ENCODE measurements at regions not wholly inside any gene's neighbourhood (a gene's known extent, or its start where the extent isn't known, plus 50 kb on each side); places are given as distances from the start of the nearest gene placed in this dataset.

GRCh38 chr4:116015549-116015948 is 902.1 kb upstream of the NDST4 start:
- H3K9me3 ChIP-seq: peaks cover 5 to 45% of the 10 kb centered on the region in 2 donors
- H3K4me3 ChIP-seq: no peak overlapping the region

GRCh38 chr4:116015062-116015461 is 901.6 kb upstream of the NDST4 start:
- no peak overlapping the region for H3K4me3 ChIP-seq
- no peaks in the 10 kb centered on the region for H3K4me1 ChIP-seq
- no peaks in the 10 kb centered on the region for H3K36me3 ChIP-seq
- no peaks in the 10 kb centered on the region for H3K27me3 ChIP-seq
- TF ChIP-seq, protein P1, sequence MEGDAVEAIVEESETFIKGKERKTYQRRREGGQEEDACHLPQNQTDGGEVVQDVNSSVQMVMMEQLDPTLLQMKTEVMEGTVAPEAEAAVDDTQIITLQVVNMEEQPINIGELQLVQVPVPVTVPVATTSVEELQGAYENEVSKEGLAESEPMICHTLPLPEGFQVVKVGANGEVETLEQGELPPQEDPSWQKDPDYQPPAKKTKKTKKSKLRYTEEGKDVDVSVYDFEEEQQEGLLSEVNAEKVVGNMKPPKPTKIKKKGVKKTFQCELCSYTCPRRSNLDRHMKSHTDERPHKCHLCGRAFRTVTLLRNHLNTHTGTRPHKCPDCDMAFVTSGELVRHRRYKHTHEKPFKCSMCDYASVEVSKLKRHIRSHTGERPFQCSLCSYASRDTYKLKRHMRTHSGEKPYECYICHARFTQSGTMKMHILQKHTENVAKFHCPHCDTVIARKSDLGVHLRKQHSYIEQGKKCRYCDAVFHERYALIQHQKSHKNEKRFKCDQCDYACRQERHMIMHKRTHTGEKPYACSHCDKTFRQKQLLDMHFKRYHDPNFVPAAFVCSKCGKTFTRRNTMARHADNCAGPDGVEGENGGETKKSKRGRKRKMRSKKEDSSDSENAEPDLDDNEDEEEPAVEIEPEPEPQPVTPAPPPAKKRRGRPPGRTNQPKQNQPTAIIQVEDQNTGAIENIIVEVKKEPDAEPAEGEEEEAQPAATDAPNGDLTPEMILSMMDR (IDR thresholded peaks at IDR 0.05): no peak
- DNase-seq (ENCODE audit: low spot score): no peak
- no peak overlapping the region for H3K27ac ChIP-seq
- peaks cover 5 to 41% of the 10 kb centered on the region in 2 donors for H3K9me3 ChIP-seq

More at GRCh38 chr4:116015549-116015948, 902.1 kb upstream of the NDST4 start:
- Histone ChIP-seq H3K27ac (no peak overlapping the region), H3K27me3 (no peaks in the 10 kb centered on the region), H3K4me1 (no peaks in the 10 kb centered on the region), H3K36me3 (no peaks in the 10 kb centered on the region)
- DNase-seq (ENCODE audit: low spot score): no peak
- TF ChIP-seq, protein P1 (IDR thresholded peaks at IDR 0.05): no peak

- peaks cover 4 to 17% of the 10 kb centered on the region in 2 donors for H3K9me3 ChIP-seq
- TF ChIP-seq, protein P1 (IDR thresholded peaks at IDR 0.05): no peak
- H3K4me3 ChIP-seq: no peak overlapping the region
- no peak for DNase-seq (ENCODE audit: low spot score)
- H3K27me3 ChIP-seq: no peaks in the 10 kb centered on the region
- H3K27ac ChIP-seq: no peak overlapping the region
- no peaks in the 10 kb centered on the region for H3K36me3 ChIP-seq
- no peaks in the 10 kb centered on the region for H3K4me1 ChIP-seq
Measured at GRCh38 chr4:116010923-116011322, 897.5 kb upstream of the NDST4 start.

DNA sequence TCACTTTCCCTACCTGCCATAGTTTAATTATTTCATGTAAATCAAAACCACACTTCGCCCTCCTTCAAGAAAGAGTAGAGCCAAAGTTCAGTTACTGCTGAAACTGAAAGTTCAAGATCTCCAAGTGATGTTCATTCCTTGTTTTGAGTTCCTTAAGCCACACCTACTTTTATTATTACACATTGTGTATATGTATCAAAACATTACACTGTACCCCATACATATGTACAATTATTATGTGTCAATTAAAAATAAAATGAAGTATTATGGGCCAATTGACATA is 892.3 kb upstream of the NDST4 start:
- H3K36me3 ChIP-seq: no peaks in the 10 kb centered on the region
- no peak overlapping the region for H3K4me3 ChIP-seq
- no peak overlapping the region for H3K27ac ChIP-seq
- no peak for DNase-seq (ENCODE audit: low spot score)
- H3K27me3 ChIP-seq: no peaks in the 10 kb centered on the region
- no peaks in the 10 kb centered on the region for H3K9me3 ChIP-seq
- TF ChIP-seq, protein P1 (IDR thresholded peaks at IDR 0.05): no peak
- H3K4me1 ChIP-seq: no peaks in the 10 kb centered on the region

DNA sequence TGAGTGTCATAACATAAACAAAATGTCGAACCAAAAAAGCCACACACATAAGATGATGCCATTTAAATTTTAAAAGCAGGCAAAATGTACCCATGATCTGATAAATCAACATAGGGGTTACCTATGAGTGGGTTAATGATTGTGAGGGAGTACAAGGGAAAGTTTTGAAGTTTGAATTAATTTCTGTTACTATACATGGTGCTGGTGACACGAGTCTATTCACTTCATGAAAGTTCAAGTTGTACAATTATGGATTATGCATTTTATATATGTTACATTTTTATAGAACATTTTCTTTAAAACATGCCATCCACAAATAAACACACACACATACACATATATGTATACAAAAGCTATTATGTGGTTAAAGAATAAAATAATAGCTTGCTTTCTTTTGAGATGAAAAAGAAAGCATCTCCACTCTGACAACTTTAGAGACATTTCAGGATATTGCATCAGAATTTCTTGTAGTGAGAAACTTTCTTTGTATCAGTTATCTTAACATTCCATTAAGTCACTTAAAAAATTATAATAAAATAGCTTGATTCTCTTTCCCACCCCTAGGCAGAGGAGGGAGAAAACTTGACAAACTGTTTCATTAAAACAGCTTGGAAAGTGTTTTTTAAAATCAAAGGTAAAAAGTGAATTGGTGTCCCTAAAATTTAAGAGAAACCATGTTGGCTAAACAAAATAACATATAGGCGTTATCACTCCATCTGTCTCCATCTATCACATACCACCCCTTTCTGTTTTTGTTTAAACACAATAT is 891.8 kb upstream of the NDST4 start:
- no peaks in the 10 kb centered on the region for H3K36me3 ChIP-seq
- H3K9me3 ChIP-seq: no peaks in the 10 kb centered on the region
- no peaks in the 10 kb centered on the region for H3K27me3 ChIP-seq
- no peak for DNase-seq (ENCODE audit: low spot score)
- TF ChIP-seq, protein P1 (IDR thresholded peaks at IDR 0.05): no peak
- no peak overlapping the region for H3K27ac ChIP-seq
- no peaks in the 10 kb centered on the region for H3K4me1 ChIP-seq
- no peak overlapping the region for H3K4me3 ChIP-seq

- TF ChIP-seq, protein P1 (IDR thresholded peaks at IDR 0.05): no peak
Measured at GRCh38 chr4:116001291-116001690, 887.9 kb upstream of the NDST4 start.

More at GRCh38 chr4:116001291-116001690, 887.9 kb upstream of the NDST4 start:
- Histone ChIP-seq H3K36me3 (no peaks in the 10 kb centered on the region), H3K27me3 (no peaks in the 10 kb centered on the region), H3K4me3 (no peak overlapping the region), H3K27ac (no peak overlapping the region), H3K4me1 (no peaks in the 10 kb centered on the region), H3K9me3 (no peaks in the 10 kb centered on the region)
- no peak for DNase-seq (ENCODE audit: low spot score)

Data from right atrium auricular region (tissue), 2 donors.